COLO668 (cell line): ENCODE measurements at regions not wholly inside any gene's neighbourhood (a gene's known extent, or its start where the extent isn't known, plus 50 kb on each side); places are given as distances from the start of the nearest gene placed in this dataset.

Experiments used
- DNase-seq: peaks from one replicate; lab custom pipeline; 2025; ENCODE audit not compliant: unreplicated experiment; lab: John Stamatoyannopoulos, UW

GRCh38 chr7:12456506-12456905 lies 52.8 kb upstream of the VWDE start:
- DNase-seq, result no peak

DNA sequence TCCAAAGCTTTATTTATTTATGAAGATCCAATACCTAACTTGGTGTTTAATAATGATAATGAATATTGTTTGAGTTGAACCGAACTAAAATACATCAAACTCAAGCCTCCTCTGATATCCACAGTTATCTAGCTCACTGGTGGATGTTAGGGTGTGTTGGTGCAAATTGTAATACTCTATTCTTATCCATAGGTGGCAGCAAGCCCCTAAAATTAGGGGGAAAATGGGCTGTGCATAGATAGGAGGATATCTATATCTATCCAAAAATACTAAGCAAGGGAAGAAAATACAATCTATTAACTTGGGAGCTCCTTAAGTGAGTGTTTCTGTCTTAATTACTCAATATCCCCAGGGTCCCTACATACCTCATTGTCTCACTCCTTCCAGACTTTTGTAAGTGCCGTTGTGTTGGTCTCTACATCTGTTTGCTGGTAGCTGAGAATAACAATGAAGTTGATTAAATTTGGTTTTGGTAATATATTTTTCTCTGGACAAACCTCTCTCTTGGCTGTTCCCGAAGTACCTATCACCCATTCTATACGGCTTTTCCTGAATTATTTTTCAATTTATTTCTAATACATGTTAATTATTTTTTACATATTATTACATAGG lies 55.0 kb upstream of the VWDE start:
- peak; percentile 23 for DNase-seq

- no peak for DNase-seq
Measured at GRCh38 chr7:12467837-12468236, 64.2 kb upstream of the VWDE start.

DNA sequence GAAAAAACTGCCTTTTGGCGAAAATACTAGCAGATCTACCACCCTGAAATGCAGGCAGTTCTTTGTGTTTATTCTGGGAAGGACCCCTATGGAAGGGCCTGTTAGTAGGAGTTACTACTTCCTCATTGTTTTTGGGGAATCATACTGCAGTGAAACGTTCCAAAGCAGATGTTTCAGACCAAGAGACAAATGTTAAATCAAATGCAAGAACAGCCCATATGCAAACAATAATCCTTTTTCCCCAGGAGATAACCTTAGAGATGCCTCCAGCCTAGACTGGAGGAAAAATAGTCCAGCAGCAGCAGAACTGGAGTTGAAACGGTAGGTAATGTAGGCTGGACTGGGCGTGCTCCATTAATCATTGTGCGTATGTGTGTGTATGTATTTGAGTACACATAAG lies 65.9 kb upstream of the VWDE start:
- DNase-seq, result no peak

DNA sequence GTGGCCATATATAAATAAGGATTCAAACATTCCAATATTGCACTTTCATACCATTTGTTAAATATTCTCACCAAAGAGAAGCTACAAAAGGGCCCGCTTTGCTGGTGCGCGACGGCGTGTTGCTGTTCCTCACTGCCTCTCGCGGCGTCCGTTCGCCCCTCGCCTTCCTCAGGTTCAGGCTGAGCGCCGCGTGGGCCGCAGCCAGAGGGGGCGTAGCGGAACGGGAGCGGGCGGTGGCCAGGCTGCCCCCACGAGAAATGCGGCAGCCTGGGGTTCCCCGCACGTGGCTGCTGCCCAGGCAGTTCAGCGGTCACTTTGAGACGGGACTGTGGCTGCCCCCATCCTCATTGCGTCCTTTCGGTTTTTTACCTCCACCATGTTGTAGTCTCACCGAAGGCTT lies 67.3 kb upstream of the VWDE start:
- DNase-seq, result no peak

DNA sequence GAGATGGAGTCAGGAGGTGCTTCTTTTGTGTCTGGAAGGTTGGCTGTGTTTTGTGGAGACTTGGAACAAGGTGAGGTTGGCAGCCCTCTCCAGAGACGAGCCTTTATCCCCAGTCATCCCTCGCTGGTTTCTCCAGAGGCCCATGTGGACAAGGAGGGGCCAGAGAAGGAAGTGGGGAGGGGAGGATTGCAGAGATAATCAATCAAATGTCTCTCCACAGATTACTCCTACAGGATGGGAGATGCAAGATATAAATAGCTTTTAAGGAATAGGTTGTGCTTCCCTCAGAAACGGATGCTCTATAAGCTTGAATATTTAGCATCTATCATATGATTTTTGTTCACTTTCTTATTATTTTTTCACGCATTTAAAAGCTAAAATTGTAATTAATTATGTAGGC lies 70.4 kb upstream of the VWDE start:
- DNase-seq, result no peak

- DNase-seq, result peak; percentile 29
Measured at GRCh38 chr7:12475362-12476063, 71.8 kb upstream of the VWDE start.

- DNase-seq, result no peak
Measured at GRCh38 chr7:12477620-12478019, 74.0 kb upstream of the VWDE start.

DNA sequence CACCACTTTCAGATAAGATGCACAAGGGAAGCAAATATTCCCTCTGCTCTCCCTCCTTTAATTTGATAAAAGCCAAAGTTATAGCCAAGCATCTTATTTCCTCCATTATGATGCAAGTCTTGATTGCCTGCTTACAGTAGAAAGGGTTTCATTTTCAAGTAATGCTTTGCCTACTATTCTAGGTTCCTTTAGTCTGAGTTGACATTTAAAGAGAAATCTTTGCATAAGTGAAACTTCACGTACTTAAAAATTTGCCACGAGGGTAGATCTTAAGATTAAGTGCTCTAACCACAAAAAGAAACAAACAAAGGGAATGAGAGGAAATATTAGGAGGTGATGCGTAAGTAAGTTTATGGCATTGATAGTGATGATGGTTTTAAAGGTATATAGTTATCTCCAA lies 78.1 kb upstream of the VWDE start:
- no peak for DNase-seq

GRCh38 chr7:12485845-12486244 lies 82.2 kb upstream of the VWDE start:
- DNase-seq, result no peak

DNA sequence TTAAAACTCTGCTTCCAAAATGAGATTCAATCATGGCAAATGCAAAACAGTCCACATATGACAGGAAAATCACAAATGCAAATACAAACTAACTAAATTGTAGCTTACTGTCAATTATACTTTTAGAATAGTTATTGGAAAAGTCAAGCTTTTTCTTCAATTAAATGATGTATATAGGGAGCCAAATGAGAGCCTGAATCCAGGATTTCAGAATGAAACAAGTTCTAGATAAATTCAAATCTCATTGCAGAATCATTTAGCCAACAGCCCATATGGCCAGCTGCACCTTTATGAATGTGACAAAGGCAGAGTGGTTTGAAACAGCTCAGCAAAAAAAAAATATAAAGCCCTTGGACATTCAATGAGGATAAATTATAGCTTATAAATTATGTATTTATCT lies 82.2 kb upstream of the SCIN start:
- no peak for DNase-seq

DNA sequence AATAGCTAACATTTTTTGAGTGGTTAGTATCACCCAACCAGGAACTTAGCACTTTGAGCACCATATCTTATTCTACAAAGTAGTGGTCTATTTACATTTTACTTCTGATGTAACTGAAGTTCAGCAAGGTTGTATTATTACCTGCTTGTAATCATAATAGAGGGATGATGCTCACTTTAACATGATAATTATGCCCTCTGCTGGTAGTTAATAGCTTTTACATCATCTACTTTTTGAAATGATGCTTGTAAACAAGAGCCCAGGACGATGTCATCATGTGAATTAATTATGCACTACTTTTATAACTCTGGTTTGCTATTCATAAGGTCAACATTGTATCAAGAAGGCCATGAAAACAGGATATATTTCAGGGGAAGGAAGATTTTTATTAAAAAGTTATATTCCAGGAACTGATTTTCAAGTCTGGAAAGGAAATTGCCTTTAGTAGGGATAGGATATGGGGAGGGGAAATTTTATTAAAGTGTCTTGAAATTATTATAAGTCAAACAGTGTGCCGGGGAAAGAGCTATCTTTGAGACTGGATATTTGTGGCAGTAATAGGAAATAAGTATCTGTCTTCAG lies 80.3 kb upstream of the SCIN start:
- DNase-seq, result no peak

DNA sequence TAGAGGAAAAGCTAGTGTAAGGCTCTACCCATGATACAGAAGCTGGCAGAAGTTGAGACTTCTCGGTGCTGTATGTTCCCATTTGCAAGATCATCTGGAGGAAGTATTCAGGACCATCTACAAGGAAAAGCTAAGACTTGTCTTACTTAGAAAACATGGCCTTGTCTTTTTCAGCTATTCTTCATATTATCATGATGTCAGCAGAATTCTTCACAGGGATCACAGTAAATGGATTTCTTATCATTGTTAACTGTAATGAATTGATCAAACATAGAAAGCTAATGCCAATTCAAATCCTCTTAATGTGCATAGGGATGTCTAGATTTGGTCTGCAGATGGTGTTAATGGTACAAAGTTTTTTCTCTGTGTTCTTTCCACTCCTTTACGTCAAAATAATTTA lies 79.6 kb upstream of the SCIN start:
- DNase-seq, result no peak

DNA sequence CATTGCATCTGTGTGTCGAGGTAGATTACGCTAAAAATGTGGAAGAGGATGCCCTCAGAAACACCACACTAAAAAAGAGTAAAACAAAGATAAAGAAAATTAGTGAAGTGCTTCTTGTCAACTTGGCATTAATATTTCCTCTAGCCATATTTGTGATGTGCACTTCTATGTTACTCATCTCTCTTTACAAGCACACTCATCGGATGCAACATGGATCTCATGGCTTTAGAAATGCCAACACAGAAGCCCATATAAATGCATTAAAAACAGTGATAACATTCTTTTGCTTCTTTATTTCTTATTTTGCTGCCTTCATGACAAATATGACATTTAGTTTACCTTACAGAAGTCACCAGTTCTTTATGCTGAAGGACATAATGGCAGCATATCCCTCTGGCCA lies 79.0 kb upstream of the SCIN start:
- no peak for DNase-seq

- no peak for DNase-seq
Measured at GRCh38 chr7:12493407-12493806, 77.1 kb upstream of the SCIN start.

- no peak for DNase-seq
Measured at GRCh38 chr7:12493863-12494686, 76.4 kb upstream of the SCIN start.

GRCh38 chr7:12494687-12495024 lies 75.9 kb upstream of the SCIN start:
- no peak for DNase-seq

- peak; percentile 40 for DNase-seq
Measured at GRCh38 chr7:12496901-12497674, 73.4 kb upstream of the SCIN start.

- no peak for DNase-seq
Measured at GRCh38 chr7:12504149-12504548, 66.4 kb upstream of the SCIN start.

DNA sequence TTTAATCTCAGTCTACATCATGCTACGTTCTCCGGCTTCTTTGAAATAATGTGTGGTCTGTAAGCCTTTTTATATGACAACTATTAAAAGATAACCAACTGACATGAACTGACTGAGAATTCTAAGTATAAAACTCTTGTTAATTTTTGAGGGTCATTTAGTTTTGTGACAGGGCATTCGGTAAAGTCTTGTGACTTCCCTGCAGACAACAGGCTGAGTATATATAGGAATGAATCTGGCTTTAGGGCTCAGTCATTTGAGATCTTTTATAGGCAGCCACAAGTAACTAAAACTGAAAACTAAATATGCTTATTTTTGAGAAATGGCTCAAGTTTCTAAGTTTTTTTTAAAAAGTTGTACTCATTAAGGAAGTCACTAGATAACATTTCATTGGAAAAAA lies 62.5 kb upstream of the SCIN start:
- no peak for DNase-seq

GRCh38 chr7:12508554-12508953 lies 62.0 kb upstream of the SCIN start:
- peak; percentile 44 for DNase-seq
